Brain microvascular endothelial cell (primary cell): ENCODE measurements at regions not wholly inside any gene's neighbourhood (a gene's known extent, or its start where the extent isn't known, plus 50 kb on each side); places are given as distances from the start of the nearest gene placed in this dataset.

Experiments used
- DNase-seq: peaks from one replicate; pipeline ENCODE4 v3.0.0-alpha.2; 2020
- H3K27ac ChIP-seq: fragments of 250-450 bp; sonication (Bioruptor Pico); 2 replicates; pipeline ENCODE4 v1.5.1; 2020; ENCODE audit warnings: mild to moderate bottlenecking, moderate library complexity
- H3K27me3 ChIP-seq: fragments of 250-450 bp; sonication (Bioruptor Pico); replicated peaks from 2 replicates; pipeline ENCODE4 v1.5.1; 2020; ENCODE audit warnings: mild to moderate bottlenecking
- H3K36me3 ChIP-seq: fragments of 250-450 bp; sonication (Bioruptor Pico); replicated peaks from 2 replicates; pipeline ENCODE4 v1.5.1; 2020; ENCODE audit warnings: mild to moderate bottlenecking
- H3K4me3 ChIP-seq: 2 replicates; pipeline ENCODE4 v1.5.1; 2011; ENCODE audit warnings: low read depth, mild to moderate bottlenecking, control low read depth, low read length, moderate library complexity
- in situ Hi-C: cut with HindIII; loops from 2 replicates; pipeline ENCODE4 v1.10.0; 2017; ENCODE audit warnings: low sequenced_read_pairs, low pct_ligation_motif_present
- TF ChIP-seq, protein P1 (sequence below): IDR thresholded peaks from 2 replicates; pipeline ENCODE4 v1.5.1; 2011; ENCODE audit warnings: low read depth, mild to moderate bottlenecking, moderate library complexity, low read length, control low read depth, inconsistent platforms; ENCODE audit errors: missing control alignments

- TF ChIP-seq, protein P1, sequence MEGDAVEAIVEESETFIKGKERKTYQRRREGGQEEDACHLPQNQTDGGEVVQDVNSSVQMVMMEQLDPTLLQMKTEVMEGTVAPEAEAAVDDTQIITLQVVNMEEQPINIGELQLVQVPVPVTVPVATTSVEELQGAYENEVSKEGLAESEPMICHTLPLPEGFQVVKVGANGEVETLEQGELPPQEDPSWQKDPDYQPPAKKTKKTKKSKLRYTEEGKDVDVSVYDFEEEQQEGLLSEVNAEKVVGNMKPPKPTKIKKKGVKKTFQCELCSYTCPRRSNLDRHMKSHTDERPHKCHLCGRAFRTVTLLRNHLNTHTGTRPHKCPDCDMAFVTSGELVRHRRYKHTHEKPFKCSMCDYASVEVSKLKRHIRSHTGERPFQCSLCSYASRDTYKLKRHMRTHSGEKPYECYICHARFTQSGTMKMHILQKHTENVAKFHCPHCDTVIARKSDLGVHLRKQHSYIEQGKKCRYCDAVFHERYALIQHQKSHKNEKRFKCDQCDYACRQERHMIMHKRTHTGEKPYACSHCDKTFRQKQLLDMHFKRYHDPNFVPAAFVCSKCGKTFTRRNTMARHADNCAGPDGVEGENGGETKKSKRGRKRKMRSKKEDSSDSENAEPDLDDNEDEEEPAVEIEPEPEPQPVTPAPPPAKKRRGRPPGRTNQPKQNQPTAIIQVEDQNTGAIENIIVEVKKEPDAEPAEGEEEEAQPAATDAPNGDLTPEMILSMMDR, result no peak
- DNase-seq, result no peak
- in situ Hi-C loops, result no loop called here
- Histone ChIP-seq H3K4me3 (no peak overlapping the region), H3K27me3 (no peaks in the 10 kb centered on the region), H3K36me3 (no peaks in the 10 kb centered on the region), H3K27ac (no peak overlapping the region)
These were observed 498.2 kb upstream of the SOX5 start for GRCh38 chr12:24447678-24448077.

- no peak for DNase-seq
- H3K27ac ChIP-seq, result no peak overlapping the region
- H3K4me3 ChIP-seq, result no peak overlapping the region
- in situ Hi-C loops, result no loop called here
- TF ChIP-seq, protein P1, result no peak
- no peaks in the 10 kb centered on the region for H3K27me3 ChIP-seq
- H3K36me3 ChIP-seq, result no peaks in the 10 kb centered on the region
These were observed 496.8 kb upstream of the SOX5 start for GRCh38 chr12:24446287-24446686.

DNA sequence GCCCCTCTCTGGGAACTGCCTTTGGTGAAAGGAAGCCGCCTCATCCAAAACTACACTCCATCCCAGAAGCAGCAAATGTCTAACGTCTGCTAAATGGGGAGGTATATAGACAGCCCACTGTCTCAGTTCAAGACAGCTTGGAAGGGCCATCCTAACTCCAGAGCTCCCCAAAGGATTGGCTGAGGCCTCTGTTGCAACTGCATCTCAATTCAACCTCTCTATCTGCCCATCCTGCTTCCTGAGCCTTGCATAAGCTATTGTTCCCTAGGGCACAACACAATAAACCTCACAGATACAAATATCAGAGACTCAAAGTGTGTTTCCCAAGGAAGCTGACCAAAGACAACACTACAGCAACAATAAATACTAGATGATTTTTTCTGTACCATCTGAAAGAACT lies 495.2 kb upstream of the SOX5 start:
- Histone ChIP-seq H3K36me3 (no peaks in the 10 kb centered on the region), H3K4me3 (no peak overlapping the region), H3K27me3 (no peaks in the 10 kb centered on the region), H3K27ac (no peak overlapping the region)
- no peak for DNase-seq
- in situ Hi-C loops, result no loop called here
- TF ChIP-seq, protein P1, result no peak

GRCh38 chr12:24441458-24441857 lies 492.0 kb upstream of the SOX5 start:
- H3K36me3 ChIP-seq, result no peaks in the 10 kb centered on the region
- in situ Hi-C loops, result no loop called here
- TF ChIP-seq, protein P1, result no peak
- H3K27me3 ChIP-seq, result no peaks in the 10 kb centered on the region
- no peak overlapping the region for H3K27ac ChIP-seq
- no peak overlapping the region for H3K4me3 ChIP-seq
- no peak for DNase-seq

DNA sequence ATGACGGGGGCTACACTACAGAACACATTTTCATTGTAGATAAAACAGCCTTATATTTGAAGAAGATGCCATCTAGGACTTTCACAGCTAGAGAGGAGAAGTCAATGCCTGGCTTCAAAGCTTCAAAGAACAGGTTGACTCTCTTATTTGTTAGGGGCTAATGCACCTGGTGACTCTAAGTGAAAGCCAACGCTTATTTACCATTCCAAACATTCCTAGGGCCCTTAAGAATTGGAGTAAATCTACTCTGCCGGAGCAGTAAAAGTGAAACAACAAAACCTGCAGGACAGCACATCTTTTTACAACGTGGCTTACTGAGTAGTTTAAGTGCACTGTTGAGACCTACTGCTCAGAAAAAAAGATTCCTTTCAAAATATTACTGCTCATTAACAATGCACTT lies 487.2 kb upstream of the SOX5 start:
- H3K27ac ChIP-seq, result no peak overlapping the region
- no peaks in the 10 kb centered on the region for H3K36me3 ChIP-seq
- in situ Hi-C loops, result no loop called here
- TF ChIP-seq, protein P1, result no peak
- no peak for DNase-seq
- no peaks in the 10 kb centered on the region for H3K27me3 ChIP-seq
- H3K4me3 ChIP-seq, result no peak overlapping the region

DNA sequence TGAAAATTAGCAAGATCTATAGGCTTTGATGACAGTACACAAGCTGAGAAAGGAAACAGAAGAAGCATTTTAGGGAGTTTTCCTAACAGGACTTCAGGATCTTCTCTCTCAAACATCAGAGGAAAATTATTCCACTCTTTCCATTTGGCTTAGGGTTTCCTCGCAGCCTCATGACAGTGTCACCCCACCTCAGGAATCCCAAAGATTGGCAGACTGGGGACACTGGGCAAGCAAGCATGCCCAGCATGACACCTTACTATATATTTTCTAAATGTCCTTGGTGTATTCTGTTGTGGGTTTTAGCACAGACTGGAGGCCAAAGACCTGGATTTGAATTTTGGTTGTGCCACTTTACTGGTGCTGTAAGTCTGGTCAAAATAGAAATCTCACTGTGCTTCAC lies 482.4 kb upstream of the SOX5 start:
- in situ Hi-C loops, result no loop called here
- TF ChIP-seq, protein P1, result no peak
- no peaks in the 10 kb centered on the region for H3K36me3 ChIP-seq
- DNase-seq, result no peak
- no peak overlapping the region for H3K27ac ChIP-seq
- H3K4me3 ChIP-seq, result no peak overlapping the region
- H3K27me3 ChIP-seq, result no peaks in the 10 kb centered on the region
